ENCODE measurements at regions not wholly inside any gene's neighbourhood (a gene's known extent, or its start where the extent isn't known, plus 50 kb on each side); places are given as distances from the start of the nearest gene placed in this dataset.

DNA sequence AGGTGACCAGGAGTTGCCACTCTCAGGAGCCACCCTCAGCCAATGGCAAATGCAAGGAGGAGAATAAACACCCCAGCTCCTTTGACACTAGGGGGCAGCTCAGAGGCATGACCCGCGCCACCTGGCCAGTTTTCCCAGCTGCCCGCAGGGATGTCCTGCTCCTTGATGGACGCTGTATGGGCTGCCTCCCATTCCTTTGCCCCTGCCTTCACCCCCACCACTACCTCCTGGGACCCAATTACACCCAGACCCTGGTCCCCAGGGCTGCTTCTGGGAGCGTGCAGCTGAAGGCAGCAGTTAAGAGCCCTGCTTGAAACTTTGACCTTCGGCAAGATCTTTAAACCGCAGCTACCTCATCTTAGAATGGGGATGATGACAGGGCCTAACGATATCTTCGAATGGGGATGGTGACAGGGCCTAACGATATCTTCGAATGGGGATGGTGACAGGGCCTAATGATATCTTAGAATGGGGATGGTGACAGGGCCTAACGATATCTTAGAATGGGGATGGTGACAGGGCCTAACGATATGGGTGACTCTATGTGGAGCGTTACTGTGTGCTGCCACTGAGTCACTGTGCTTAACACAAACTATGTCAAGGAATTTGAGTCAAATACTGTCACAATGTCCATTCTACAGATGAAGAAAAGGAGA, 163.0 kb upstream of the KAZN start:
- Mint-ChIP-seq H3K9me3 (no peaks in the 10 kb centered on the region), H3K4me3 (no peak overlapping the region), H3K36me3 (ENCODE audit: low read depth) (no peaks in the 10 kb centered on the region), H3K27ac (no peak overlapping the region), H3K27me3 (ENCODE audit: low read depth) (no peaks in the 10 kb centered on the region), H3K4me1 (ENCODE audit: low read depth) (no peaks in the 10 kb centered on the region)

DNA sequence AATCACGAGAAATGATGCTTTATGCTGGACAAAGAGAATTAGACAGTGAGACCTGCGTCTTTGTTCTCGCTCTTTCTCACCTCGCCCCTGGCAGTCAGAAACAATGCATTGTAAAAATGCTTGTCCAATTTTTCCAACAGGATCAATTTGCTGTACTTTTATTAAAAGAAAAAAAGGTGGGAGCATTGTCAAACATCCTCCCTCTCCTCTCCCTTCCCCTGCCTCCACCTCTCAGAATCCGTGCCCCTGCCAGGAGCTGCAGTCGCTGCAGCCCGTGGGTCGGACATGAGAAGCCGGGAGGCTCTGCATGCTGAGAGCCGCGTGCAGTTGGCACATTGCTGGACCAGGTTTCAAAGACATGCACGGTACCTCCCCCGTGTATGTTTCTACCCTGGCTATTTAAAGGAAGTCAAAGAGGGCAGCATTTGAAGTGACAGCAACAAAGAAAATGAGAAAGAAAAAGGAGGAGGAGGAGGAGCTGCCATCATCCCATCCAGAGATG, 161.0 kb upstream of the KAZN start:
- H3K27ac Mint-ChIP-seq = no peak overlapping the region
- no peak overlapping the region for H3K4me3 Mint-ChIP-seq
- no peaks in the 10 kb centered on the region for H3K9me3 Mint-ChIP-seq
- no peaks in the 10 kb centered on the region for H3K4me1 Mint-ChIP-seq (ENCODE audit: low read depth)
- no peaks in the 10 kb centered on the region for H3K36me3 Mint-ChIP-seq (ENCODE audit: low read depth)
- no peaks in the 10 kb centered on the region for H3K27me3 Mint-ChIP-seq (ENCODE audit: low read depth)

DNA sequence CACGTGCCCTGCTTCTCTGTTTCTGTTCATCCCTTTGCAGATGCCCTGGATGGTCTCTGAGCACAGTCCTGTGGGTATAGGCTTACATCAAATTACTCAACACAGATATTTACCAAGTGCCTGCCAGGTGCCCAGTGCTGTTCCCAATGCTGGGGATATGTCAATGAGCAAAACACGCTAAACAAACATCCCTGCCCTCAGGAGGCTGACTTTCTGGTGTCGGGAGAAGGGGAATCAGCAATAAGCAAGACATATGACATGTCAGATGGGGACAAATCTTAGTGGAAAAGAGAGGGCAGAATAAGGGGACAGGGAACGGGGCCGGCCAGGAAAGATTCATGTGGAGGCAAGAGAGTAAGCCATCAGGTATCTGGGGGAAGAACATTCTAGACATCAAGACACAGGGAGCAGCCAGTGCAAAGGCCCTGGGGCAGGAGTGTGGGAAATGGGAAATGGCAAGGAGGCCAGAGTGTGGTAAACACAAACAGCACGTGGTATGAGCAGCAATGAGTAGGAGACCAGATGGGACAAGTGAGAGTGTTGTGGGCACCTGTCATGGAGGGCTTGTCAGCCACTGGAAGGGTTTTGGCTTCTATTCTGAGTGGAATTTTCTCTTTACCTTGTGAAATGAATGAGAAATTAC, 160.2 kb upstream of the KAZN start:
- no peak overlapping the region for H3K4me3 Mint-ChIP-seq
- H3K27me3 Mint-ChIP-seq (ENCODE audit: low read depth) = no peaks in the 10 kb centered on the region

DNA sequence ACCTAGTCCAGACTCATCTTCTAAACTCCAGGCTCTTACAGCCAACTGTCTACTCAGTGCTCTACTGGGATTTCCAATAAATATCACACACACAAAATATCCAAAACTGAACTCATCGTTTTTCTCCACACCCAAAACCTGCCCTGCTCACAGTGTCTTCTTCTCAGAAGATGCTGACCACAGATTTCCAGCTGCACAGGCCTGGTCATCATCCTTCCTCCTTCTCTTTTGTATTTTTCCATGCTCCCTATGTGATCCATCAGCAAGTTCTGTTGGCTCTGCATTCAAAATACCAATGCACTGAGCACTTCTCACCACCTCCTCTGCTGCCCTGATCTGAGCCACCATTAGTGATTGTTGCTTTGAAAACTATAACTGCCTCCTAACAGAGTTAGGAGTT, 159.5 kb upstream of the KAZN start:
- no peak overlapping the region for H3K4me3 Mint-ChIP-seq
- no peaks in the 10 kb centered on the region for H3K36me3 Mint-ChIP-seq (ENCODE audit: low read depth)
- no peaks in the 10 kb centered on the region for H3K9me3 Mint-ChIP-seq
- H3K27ac Mint-ChIP-seq = no peak overlapping the region
- H3K4me1 Mint-ChIP-seq (ENCODE audit: low read depth) = no peaks in the 10 kb centered on the region
- no peaks in the 10 kb centered on the region for H3K27me3 Mint-ChIP-seq (ENCODE audit: low read depth)

More for the DNA sequence above, 160.2 kb upstream of the KAZN start:
- Mint-ChIP-seq H3K27ac (no peak overlapping the region), H3K9me3 (no peaks in the 10 kb centered on the region), H3K4me1 (ENCODE audit: low read depth) (no peaks in the 10 kb centered on the region), H3K36me3 (ENCODE audit: low read depth) (no peaks in the 10 kb centered on the region)

DNA sequence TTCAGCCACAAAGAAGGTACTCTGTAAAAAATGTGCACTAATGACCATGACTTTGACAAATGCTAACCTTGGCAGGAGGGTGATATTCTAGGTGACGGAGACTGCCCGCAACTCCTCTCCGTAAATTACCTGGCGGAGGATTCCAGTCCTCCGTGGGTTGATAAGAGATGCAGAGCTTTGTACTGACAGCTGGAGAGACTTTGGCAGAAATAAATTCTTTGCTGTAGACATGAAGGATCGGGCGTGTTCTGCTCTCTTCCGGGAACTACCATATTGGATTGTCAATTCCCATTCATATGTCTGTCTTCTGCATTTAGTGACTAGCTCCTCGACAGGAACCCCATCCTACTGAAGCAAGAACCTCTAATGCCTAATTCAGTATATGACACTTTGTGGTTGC, 158.3 kb upstream of the KAZN start:
- Mint-ChIP-seq H3K4me3 (no peak overlapping the region), H3K27ac (no peak overlapping the region), H3K9me3 (no peaks in the 10 kb centered on the region), H3K36me3 (ENCODE audit: low read depth) (no peaks in the 10 kb centered on the region), H3K4me1 (ENCODE audit: low read depth) (no peaks in the 10 kb centered on the region), H3K27me3 (ENCODE audit: low read depth) (no peaks in the 10 kb centered on the region)

DNA sequence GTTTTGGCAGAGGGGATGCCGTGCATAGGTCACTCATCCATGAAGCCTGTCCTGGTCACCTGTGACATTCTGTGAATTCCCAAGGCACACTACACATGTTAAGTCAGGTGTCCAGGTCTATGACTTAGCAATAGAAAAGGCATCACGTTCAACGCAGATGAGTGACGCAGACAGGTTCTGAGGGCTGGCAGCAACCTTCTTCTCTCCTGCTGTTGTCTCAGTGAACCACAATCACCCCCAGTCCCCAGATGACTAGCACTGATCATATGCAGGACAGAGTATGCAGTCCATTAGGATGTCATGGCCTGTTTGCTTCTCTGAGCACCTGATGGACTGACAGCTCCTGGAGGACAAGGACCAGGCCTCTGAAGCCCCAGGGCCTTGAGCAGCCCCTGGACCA, 157.8 kb upstream of the KAZN start:
- no peaks in the 10 kb centered on the region for H3K9me3 Mint-ChIP-seq
- no peak overlapping the region for H3K27ac Mint-ChIP-seq
- no peaks in the 10 kb centered on the region for H3K4me1 Mint-ChIP-seq (ENCODE audit: low read depth)
- no peaks in the 10 kb centered on the region for H3K36me3 Mint-ChIP-seq (ENCODE audit: low read depth)
- H3K4me3 Mint-ChIP-seq = no peak overlapping the region
- no peaks in the 10 kb centered on the region for H3K27me3 Mint-ChIP-seq (ENCODE audit: low read depth)

DNA sequence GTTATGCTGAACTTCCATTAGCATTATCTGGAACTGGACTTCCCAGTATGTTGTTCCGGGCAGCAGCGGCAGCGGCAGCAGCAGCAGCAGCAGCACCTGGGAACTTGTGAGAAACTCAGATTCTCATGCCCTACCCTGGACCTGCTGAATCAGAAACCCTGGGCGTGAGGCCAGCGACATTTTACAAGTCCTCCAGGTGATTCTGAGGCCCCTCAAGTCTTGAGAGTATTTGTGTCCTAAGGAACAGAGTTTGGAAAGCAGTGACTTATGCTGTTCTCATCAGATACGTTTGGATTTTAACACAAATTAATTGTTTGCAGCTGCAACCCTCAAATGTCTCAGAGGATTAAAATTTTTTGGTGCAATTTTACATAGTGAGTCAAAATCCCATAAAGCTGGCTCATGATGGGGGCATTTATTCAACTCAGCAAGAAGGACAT, 157.2 kb upstream of the KAZN start:
- H3K4me3 Mint-ChIP-seq = no peak overlapping the region
- no peaks in the 10 kb centered on the region for H3K9me3 Mint-ChIP-seq
- no peak overlapping the region for H3K27ac Mint-ChIP-seq

DNA sequence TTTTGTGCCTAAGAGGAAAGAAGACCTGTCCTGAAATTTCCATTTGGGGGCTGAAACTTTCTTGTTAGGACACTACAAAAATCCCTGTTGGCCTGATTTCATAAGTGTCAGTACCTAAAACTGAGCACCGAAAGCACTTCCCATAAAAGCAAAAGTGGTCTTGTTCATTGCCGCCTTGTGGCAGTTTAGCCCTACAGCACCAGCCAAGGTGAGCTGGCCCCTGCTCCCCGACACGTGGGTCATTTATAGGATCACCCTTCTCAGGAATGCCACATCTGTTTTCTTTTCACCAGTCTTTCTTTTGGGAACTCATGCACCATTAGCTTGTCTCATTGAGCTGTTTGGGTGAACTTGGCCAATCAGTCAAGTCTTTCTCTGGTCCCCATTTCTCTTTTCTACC, 155.8 kb upstream of the KAZN start:
- no peaks in the 10 kb centered on the region for H3K9me3 Mint-ChIP-seq
- no peak overlapping the region for H3K27ac Mint-ChIP-seq
- no peaks in the 10 kb centered on the region for H3K36me3 Mint-ChIP-seq (ENCODE audit: low read depth)
- H3K4me3 Mint-ChIP-seq = no peak overlapping the region
- no peaks in the 10 kb centered on the region for H3K4me1 Mint-ChIP-seq (ENCODE audit: low read depth)
- no peaks in the 10 kb centered on the region for H3K27me3 Mint-ChIP-seq (ENCODE audit: low read depth)

More for the DNA sequence above, 157.2 kb upstream of the KAZN start:
- Mint-ChIP-seq H3K36me3 (ENCODE audit: low read depth) (no peaks in the 10 kb centered on the region), H3K4me1 (ENCODE audit: low read depth) (no peaks in the 10 kb centered on the region), H3K27me3 (ENCODE audit: low read depth) (no peaks in the 10 kb centered on the region)

DNA sequence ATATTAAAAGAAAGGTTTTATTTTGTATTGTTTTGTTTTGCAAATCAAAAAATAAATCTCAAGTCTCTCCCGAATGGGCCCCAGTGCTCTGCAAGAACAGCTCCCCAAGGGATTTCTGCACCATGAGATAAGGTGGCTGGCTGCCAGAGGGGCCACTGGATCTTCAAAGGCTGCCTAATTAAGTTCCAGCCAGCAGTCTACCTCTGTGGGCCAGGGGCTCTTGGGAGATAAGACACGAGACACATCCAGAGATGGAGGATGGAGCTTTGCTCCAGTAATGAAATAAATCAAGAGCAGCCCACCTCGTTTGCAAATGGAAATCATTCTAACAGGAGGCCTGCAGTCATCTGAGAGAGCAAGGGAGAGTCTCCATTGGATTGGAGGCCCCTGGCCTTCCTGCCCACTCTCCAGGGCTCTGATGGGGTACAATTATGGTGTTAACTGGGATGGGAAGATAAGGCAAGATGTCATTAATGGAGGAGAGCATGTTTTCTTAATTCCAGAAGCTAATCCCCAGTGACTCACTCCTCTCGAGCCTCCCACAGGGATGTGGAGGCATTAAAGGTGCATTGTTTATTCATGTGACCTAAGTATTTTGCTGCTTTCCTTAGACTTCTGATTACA, 155.2 kb upstream of the KAZN start:
- no peak overlapping the region for H3K4me3 Mint-ChIP-seq
- no peaks in the 10 kb centered on the region for H3K36me3 Mint-ChIP-seq (ENCODE audit: low read depth)
- H3K27ac Mint-ChIP-seq = no peak overlapping the region
- no peaks in the 10 kb centered on the region for H3K4me1 Mint-ChIP-seq (ENCODE audit: low read depth)
- H3K9me3 Mint-ChIP-seq = no peaks in the 10 kb centered on the region
- H3K27me3 Mint-ChIP-seq (ENCODE audit: low read depth) = no peaks in the 10 kb centered on the region

DNA sequence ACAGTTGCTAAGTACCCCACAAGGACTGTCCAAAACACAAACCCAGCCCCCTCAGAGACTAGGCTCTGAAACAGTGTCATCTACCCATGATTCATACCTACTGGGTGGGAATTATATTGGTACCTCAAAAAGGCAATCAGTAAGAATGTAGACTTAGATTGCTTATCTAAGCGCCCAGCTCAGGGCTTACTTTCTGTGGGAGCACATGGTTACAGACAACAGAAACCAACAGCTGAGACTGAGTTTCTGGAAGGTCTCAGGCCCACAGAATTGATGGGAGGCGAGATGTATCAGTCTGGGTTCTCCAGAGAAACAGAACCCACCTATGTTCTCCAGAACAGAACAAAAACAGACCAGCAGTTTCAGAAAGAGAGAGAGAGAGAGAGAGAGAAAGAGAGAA, 147.3 kb upstream of the KAZN start:
- no peaks in the 10 kb centered on the region for H3K4me1 Mint-ChIP-seq (ENCODE audit: low read depth)
- H3K9me3 Mint-ChIP-seq = no peaks in the 10 kb centered on the region
- H3K27ac Mint-ChIP-seq = no peak overlapping the region
- no peaks in the 10 kb centered on the region for H3K36me3 Mint-ChIP-seq (ENCODE audit: low read depth)
- H3K27me3 Mint-ChIP-seq (ENCODE audit: low read depth) = no peaks in the 10 kb centered on the region
- no peak overlapping the region for H3K4me3 Mint-ChIP-seq

DNA sequence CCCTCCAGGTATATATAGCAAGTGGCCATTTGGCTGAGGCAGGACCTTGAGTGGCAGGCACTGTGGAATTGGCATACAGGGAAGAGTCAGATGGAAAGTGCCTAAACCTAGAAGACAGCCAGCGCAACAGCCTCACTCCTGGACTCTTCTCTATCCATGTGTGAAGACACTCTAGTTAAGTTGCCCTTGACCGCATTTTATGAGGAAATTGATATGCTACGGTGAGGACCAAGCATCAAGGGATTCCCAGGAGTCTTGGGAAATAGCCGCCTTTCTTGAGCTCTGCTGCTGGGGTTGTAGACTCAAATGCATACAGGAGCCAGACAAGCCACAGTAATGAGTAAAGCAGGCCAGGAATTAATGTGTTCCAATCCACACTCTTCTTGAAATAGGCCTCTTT, 145.9 kb upstream of the KAZN start:
- no peaks in the 10 kb centered on the region for H3K36me3 Mint-ChIP-seq (ENCODE audit: low read depth)

DNA sequence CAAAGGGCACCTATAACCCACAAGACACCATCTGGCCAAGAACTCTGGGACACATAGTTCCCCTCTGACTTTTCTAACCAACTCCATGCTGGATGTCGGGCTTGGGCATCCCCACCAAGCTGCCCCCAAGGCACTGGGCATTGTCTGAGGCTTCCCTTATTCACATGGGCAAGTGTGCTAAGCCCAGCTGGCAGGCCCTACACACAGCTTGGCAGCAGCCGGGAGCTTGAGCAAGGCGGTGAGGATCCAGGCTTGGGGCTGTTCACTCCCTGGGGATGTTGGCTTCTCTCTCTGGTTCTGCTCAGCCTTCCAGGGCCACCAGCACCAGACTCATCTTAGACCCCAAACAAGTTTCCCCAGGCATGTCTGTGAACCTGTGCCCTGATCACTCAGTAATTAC, 138.3 kb upstream of the KAZN start:
- no peak overlapping the region for H3K27ac Mint-ChIP-seq
- no peak overlapping the region for H3K4me3 Mint-ChIP-seq
- H3K9me3 Mint-ChIP-seq = no peaks in the 10 kb centered on the region
- no peaks in the 10 kb centered on the region for H3K36me3 Mint-ChIP-seq (ENCODE audit: low read depth)
- no peaks in the 10 kb centered on the region for H3K27me3 Mint-ChIP-seq (ENCODE audit: low read depth)
- no peaks in the 10 kb centered on the region for H3K4me1 Mint-ChIP-seq (ENCODE audit: low read depth)

More for the DNA sequence above, 145.9 kb upstream of the KAZN start:
- Mint-ChIP-seq H3K27ac (no peak overlapping the region), H3K27me3 (ENCODE audit: low read depth) (no peaks in the 10 kb centered on the region), H3K4me1 (ENCODE audit: low read depth) (no peaks in the 10 kb centered on the region), H3K4me3 (no peak overlapping the region), H3K9me3 (no peaks in the 10 kb centered on the region)

DNA sequence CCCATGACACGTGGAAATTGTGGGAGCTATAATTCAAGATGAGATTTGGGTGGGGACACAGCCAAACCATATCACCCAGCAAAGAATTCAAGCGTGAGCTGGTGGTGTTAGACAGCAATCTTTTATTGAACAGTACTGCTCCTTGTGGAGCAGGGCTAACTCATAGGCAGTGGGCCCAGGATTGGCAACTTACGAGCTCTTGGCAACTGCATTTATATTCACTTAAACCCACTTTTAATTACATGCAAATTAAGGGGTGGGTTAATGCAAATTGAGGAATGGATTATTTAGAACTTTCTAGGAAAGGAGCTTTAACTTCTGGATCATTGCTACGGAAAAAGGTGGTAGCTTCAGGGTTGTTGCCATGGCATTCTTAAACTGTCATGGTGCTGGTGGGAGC, 135.6 kb upstream of the KAZN start:
- Mint-ChIP-seq H3K36me3 (ENCODE audit: low read depth) (no peaks in the 10 kb centered on the region), H3K27me3 (ENCODE audit: low read depth) (no peaks in the 10 kb centered on the region), H3K9me3 (no peaks in the 10 kb centered on the region), H3K4me3 (no peak overlapping the region), H3K4me1 (ENCODE audit: low read depth) (no peaks in the 10 kb centered on the region), H3K27ac (no peak overlapping the region)

DNA sequence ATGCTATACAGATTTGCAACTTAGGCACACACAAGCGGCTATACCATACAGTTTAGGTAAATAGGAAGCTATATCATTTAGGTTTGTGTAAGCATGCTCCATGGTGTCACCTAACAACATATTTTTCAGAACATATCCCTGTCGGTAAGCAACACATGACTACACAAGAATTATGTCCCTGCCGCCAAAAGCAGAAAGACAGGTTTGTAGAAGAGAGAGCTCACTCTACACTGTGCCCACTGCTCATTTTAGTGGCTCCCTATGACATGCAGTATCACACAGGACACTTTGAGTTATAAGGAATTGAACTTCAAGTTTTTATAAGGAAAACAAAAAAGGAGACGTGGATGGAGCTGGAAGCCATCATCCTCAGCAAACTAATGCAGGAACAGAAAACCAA, 132.5 kb upstream of the KAZN start:
- Mint-ChIP-seq H3K27ac (no peak overlapping the region), H3K4me1 (ENCODE audit: low read depth) (no peaks in the 10 kb centered on the region), H3K27me3 (ENCODE audit: low read depth) (no peaks in the 10 kb centered on the region), H3K36me3 (ENCODE audit: low read depth) (no peaks in the 10 kb centered on the region), H3K9me3 (no peaks in the 10 kb centered on the region), H3K4me3 (no peak overlapping the region)

DNA sequence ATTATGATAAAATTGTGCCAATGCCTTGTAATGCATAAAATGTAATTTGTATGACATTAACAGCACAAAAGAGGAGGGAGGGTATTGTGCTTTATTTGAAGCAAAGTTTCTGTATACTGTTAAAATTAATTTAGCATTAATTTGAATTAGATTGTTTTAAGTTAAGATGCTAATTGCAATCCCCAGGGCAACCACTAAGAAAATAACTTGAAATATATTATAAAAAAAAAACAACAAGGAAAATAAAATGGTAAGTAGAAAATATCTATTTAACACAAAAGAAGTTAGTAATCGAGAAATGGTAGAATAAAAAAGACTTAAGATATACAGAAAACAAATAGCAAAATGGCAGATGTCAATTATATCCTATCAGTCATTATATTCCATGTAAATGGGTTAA, 131.4 kb upstream of the KAZN start:
- no peak overlapping the region for H3K27ac Mint-ChIP-seq
- no peak overlapping the region for H3K4me3 Mint-ChIP-seq
- no peaks in the 10 kb centered on the region for H3K4me1 Mint-ChIP-seq (ENCODE audit: low read depth)
- no peaks in the 10 kb centered on the region for H3K9me3 Mint-ChIP-seq
- no peaks in the 10 kb centered on the region for H3K36me3 Mint-ChIP-seq (ENCODE audit: low read depth)
- no peaks in the 10 kb centered on the region for H3K27me3 Mint-ChIP-seq (ENCODE audit: low read depth)
